GM10266 (cell line): ENCODE measurements at regions not wholly inside any gene's neighbourhood (a gene's known extent, or its start where the extent isn't known, plus 50 kb on each side); places are given as distances from the start of the nearest gene placed in this dataset.

Experiments
- DNase-seq: peaks from one replicate; pipeline ENCODE4 v3.0.0; 2012; ENCODE audit errors: extremely low spot score
- TF ChIP-seq, protein P1 (sequence below): IDR thresholded peaks from 2 replicates; pipeline ENCODE4 v1.5.1; 2012; ENCODE audit warnings: mild to moderate bottlenecking, low read depth; ENCODE audit not compliant: control insufficient read depth, insufficient read depth; ENCODE audit errors: missing control alignments

DNA sequence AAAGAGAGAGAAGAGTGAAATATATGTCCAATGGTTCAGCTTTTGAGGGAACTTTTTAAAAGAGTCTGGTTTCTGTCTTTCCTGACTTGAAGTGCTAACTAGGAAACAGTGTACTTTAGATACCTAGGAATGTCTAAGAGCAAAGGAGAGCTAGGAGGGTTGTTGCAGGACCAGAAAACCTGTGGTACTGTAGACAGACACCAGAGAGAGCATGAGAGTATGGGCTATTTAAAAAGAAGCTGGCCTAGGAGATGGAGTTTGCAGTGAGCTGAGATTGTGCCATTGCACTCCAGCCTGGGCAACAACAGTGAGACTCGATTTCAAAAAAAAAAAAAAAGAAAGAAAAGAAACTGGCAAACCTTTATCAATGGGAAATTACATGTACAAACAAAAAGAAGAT is 223.9 kb downstream of the FAT4 start:
- DNase-seq: no peak
- TF ChIP-seq, protein P1, sequence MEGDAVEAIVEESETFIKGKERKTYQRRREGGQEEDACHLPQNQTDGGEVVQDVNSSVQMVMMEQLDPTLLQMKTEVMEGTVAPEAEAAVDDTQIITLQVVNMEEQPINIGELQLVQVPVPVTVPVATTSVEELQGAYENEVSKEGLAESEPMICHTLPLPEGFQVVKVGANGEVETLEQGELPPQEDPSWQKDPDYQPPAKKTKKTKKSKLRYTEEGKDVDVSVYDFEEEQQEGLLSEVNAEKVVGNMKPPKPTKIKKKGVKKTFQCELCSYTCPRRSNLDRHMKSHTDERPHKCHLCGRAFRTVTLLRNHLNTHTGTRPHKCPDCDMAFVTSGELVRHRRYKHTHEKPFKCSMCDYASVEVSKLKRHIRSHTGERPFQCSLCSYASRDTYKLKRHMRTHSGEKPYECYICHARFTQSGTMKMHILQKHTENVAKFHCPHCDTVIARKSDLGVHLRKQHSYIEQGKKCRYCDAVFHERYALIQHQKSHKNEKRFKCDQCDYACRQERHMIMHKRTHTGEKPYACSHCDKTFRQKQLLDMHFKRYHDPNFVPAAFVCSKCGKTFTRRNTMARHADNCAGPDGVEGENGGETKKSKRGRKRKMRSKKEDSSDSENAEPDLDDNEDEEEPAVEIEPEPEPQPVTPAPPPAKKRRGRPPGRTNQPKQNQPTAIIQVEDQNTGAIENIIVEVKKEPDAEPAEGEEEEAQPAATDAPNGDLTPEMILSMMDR: no peak

DNA sequence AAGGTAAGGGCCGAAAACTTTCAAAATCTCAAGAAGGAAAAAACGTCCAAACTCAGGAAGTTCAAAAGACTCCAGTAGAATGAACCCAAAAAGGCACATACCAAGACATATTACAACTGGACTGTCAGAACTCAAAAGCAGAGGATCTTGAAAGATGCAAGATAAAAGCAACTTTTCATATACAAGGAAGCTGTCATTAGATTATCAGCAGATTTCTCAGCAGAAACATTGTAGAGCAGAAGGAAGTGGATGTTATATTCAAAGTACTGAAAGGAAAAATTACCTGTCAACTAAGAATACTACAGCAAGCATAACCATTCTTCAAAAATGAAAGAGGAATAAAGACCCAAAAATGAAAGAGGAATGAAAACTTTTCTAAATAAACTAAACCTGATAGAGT is 224.9 kb downstream of the FAT4 start:
- TF ChIP-seq, protein P1: no peak
- no peak for DNase-seq

DNA sequence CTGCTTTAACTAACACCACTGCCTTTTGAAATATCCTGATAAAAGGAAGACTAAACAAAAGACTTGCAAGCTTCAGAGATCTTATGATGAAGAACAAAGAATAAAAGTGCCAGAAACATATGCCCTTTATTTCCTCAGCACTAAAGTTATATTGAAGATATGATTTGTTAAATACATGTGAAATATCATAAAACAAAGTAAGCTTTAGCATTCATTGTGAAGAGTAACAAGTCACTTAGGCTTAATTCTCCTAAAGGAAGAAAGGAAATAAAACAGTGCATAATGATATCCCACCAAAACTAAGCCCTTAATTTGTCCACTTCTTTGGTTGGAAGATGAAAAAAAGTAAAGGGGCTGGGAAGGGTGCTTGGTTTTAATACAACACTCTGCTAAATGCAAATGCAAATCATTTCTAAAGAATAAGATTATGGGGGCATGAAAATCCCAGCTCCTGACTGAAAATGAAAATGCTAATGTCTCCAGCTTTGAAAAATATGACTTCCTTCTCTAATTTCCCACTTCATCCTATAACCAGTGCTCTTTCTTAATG is 227.2 kb downstream of the FAT4 start:
- TF ChIP-seq, protein P1: no peak
- no peak for DNase-seq

DNA sequence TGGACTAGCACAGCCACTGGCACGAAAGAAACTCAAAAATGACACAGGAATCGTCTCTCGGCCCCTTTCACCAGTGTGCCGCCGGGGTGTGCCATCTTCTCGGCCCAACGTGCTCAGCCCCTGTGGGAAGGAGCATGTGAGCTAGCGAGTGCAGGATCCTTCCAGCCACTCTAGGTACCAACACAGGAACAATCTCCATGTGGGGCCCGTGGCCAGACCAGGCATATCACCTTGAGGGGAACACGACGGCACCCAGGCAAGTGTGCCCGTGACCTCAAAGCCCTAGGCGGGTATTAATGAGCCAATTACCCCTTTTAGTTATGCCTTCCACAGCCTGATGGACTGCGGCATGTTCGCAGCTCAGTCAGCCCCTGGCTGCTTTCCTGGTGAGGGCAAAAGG is 231.5 kb downstream of the FAT4 start:
- TF ChIP-seq, protein P1: no peak

DNA sequence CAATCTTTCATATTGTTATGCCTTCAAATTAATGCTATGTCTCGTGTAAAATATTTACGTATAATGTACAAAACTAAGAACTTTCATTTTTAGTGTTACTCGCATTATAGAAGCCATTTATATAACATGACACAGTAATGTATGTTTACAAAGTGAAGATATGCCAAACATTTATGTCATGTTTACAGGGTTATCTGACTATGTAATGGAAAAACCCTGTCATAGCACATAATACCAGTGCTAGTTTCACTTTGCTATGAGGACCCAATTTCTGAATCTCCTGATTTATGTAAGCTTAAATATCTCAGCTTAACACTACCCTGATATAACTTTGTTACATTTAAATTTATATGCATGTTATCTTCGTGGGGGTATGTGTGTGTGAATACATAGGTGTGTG is 233.1 kb downstream of the FAT4 start:
- DNase-seq: no peak
- TF ChIP-seq, protein P1: no peak

More for the DNA sequence above, 231.5 kb downstream of the FAT4 start:
- DNase-seq: no peak

DNA sequence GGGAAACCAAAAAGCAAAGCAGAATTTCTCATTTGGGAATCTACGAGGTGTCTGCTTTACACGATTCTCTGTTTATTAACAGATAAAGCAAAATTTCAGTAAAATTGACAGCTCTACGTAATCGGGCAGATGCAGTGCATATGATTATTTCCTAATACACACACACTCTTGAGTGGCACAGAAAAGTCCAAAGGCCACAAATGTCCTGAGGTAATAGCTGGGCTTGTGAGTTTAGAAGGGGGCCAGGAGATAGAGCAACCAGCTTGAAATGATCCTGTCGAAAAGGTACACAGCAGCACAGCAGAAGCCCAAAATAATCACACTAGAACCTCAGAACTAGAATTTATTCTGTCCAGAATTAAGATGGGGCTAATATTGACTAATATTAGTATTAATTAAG is 236.0 kb downstream of the FAT4 start:
- TF ChIP-seq, protein P1: no peak
- DNase-seq: no peak

DNA sequence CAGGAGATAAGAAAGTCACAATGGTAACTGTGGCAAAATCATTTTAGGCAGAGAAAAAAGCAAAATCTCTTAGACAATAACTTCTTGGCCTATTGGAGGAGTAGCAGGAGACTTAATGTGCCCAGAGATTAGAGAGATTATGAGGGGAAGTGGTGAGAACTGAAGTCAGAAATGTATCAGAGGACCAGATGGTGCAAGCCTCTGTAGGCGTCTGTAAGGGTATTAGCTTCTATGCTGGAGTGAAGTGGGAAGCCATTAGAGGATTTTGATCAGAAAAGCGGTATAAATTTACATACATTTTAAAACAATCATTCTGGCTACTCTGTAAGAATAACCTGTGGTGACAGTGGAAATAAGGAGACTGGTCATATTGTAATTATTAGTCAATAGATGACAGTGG is 236.7 kb downstream of the FAT4 start:
- TF ChIP-seq, protein P1: no peak
- DNase-seq: no peak
